Retinal pigment epithelial cell (primary cell): ENCODE measurements at regions not wholly inside any gene's neighbourhood (a gene's known extent, or its start where the extent isn't known, plus 50 kb on each side); places are given as distances from the start of the nearest gene placed in this dataset.

Source experiments
- DNase-seq: peaks from one replicate; pipeline ENCODE4 v3.0.0-alpha.2; 2010; ENCODE audit warnings: low read depth
- H3K4me3 ChIP-seq: 2 replicates; pipeline ENCODE4 v1.5.1; 2011; ENCODE audit warnings: mild to moderate bottlenecking, low read length, control low read depth, moderate library complexity
- CTCF ChIP-seq: conservative IDR thresholded peaks from 2 replicates; pipeline ENCODE4 v1.5.1; 2011; ENCODE audit warnings: low read depth, low read length, control low read depth, inconsistent platforms

- no peak for DNase-seq
- TF ChIP-seq CTCF: no peak
- no peak overlapping the region for H3K4me3 ChIP-seq
Observed at GRCh38 chr19:28706693-28707092, 506.3 kb downstream of the UQCRFS1 start.

DNA sequence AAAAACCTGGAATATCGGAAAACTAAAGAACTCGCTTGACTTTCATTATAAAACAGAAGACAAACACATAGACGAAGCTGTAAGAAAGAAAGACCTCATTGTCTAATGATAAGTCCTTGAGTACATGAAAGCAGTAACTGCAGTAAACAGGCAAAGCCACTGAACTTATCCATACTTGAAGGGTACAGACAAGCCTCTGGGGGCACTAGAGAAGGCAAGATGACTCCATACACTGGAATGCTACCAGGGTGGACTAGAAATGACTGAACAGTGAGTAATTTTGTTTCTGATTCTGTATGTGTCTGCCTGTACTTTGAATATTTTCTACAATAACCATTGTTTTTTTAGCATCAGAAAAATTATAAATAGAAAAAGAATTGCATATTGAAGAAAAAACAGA lies 507.9 kb downstream of the UQCRFS1 start:
- peak; percentile 59 for TF ChIP-seq CTCF
- H3K4me3 ChIP-seq: no peak overlapping the region
- DNase-seq: peak; percentile 79

DNA sequence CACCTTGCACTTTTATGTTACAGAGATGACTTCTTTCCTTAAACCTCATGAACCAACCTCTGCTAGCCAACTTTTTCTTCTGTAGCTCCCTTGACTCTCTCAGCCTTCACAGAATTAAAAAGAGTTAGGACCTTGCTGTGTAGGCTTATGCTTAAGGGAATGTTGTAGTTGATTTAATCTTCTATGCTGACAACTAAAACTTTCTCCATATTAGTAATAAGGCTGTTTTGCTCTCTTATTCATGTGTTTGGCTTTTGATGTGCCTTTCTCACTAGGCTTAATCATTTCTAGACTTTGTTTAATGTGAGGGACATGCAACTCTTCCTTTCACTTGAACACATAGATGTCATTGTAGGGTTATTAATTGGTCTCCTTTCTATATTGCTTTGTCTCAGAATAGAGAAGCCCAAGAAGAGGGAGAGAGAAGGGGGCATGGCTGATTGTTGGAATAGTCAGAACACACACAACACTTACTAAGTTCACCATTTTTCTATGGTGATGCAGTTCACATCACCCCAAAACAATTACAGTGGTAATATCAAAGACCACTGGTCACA lies 509.5 kb downstream of the UQCRFS1 start:
- DNase-seq: no peak
- TF ChIP-seq CTCF: no peak
- H3K4me3 ChIP-seq: no peak overlapping the region

DNA sequence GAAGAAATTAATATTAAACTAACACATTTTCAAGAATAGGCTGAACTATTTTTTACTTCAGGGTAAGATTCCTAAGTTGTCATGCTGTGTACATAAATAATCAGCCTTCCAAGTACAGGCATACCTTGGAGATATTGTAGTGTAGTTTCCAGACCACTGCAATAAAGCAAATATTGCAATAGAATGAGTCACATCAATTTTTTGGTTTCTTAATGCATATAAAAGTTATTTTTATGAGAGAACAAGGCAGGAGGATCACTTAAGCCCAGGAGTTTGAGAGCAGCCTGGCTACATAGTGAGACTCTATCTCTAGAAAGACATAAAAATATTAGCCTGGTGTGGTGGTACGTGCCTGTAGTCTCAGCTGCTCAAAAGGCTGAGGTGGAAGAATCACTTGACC lies 511.5 kb downstream of the UQCRFS1 start:
- no peak for TF ChIP-seq CTCF
- H3K4me3 ChIP-seq: no peak overlapping the region
- DNase-seq: no peak

DNA sequence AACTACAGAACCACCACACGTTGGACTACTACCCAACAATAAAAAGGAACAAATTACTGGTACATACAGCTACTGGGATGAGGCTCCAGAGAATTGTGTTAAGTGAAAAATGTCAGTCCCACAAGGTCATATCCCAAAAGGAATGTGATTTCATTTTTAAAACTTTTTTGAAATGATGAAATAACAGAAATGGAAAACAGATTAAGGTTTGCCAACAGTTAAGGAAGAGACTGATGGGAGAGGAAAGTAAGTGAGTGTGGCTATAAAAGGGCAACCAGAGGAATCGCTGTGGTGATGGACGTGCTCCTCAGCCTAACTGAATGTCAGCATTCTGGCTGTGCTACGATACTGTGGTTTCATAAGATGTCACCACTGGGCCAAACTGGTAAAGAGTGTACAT lies 512.8 kb downstream of the UQCRFS1 start:
- H3K4me3 ChIP-seq: no peak overlapping the region
- no peak for DNase-seq
- no peak for TF ChIP-seq CTCF

DNA sequence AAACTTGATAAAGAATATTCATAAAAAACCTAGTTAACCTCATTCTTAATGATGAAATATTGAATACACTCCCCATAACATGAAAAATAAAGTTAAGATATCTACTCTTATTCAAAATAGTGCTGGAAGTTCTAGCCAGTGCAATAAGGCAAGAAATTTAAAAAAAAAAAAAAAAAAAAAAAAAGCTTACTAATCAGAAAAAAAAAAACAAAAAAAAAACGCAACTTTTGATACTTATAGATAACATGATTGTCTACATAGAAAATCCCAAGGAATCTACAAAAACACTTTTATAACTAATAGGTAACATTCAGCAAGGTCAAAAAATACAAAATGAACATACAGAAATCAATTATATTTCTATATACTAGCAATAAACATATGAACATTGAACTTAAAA lies 515.6 kb downstream of the UQCRFS1 start:
- DNase-seq: no peak
- H3K4me3 ChIP-seq: no peak overlapping the region
- TF ChIP-seq CTCF: no peak

DNA sequence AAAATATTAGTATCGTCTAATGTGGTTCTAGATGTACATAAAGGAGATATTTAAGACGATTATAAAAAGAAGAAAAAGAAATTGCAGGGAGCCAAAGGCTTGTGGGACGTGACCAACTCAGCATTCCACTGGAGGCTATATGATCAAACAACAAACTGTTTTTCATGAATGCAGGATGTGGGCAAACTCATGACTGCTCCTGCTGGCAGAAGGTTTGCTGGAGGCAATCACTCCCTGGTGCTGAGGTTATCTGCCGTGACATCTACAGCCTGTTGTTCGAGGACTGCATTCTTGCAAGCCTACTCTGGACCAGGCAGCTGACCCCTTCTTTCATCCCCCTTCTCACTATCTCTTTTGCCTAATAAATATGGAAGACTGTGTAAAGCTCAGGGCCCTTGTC lies 518.1 kb downstream of the UQCRFS1 start:
- H3K4me3 ChIP-seq: no peak overlapping the region
- peak; percentile 22 for DNase-seq
- peak; percentile 7 for TF ChIP-seq CTCF
